T-helper 1 cell treated with Interleukin-12 subunit alpha and Interleukin-12 subunit beta and Interleukin-4 antibody, amounts not matched to agents 30 μg/mL and 1 μg/mL, for 36 hours (primary cell): ENCODE measurements at regions not wholly inside any gene's neighbourhood (a gene's known extent, or its start where the extent isn't known, plus 50 kb on each side); places are given as distances from the start of the nearest gene placed in this dataset.
"Not testable (repeated sequence)": the region's sequence is repeated elsewhere in the genome, so short reads cannot be mapped to it uniquely, and the experiment has no call there.

Experiments
- H3K27ac Mint-ChIP-seq: one replicate; pipeline ENCODE4 v1.8.0; 2021; ENCODE audit warnings: mild to moderate bottlenecking, mixed read lengths
- H3K27me3 Mint-ChIP-seq: one replicate; pipeline ENCODE4 v1.8.0; 2021; ENCODE audit warnings: low read depth, mixed read lengths
- H3K36me3 Mint-ChIP-seq: one replicate; pipeline ENCODE4 v1.8.0; 2021; ENCODE audit warnings: low read depth, mixed read lengths
- H3K4me1 Mint-ChIP-seq: one replicate; pipeline ENCODE4 v1.8.0; 2021; ENCODE audit warnings: low read depth, mixed read lengths
- H3K4me3 Mint-ChIP-seq: one replicate; pipeline ENCODE4 v1.8.0; 2021; ENCODE audit warnings: mild to moderate bottlenecking, moderate library complexity, mixed read lengths
- H3K9me3 Mint-ChIP-seq: one replicate; pipeline ENCODE4 v1.8.0; 2021; ENCODE audit warnings: mixed read lengths

DNA sequence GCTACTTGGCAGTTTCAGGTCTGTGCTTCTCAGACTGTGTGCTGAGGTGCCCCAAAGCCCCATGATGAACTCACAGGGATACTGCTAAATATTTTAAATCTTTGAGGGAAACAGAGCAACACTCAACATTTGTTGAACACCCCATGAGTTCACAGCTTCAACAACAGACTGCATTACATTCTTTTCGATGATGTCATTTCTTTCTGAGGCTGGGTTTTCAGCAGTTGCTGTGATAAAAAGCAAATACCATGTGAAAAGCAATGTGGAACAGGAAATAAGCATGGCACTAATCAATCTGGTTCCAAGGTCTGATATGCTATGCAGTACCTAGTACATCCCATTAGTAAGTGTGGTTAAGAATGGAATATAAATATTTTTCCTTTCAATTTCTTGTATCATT lies 82.7 kb downstream of the RPL27A start:
- Mint-ChIP-seq H3K9me3 (no peaks in the 10 kb centered on the region), H3K36me3 (no peaks in the 10 kb centered on the region), H3K4me3 (no peak overlapping the region), H3K4me1 (no peaks in the 10 kb centered on the region), H3K27ac (no peak overlapping the region), H3K27me3 (peaks cover 4% of the 10 kb centered on the region)

DNA sequence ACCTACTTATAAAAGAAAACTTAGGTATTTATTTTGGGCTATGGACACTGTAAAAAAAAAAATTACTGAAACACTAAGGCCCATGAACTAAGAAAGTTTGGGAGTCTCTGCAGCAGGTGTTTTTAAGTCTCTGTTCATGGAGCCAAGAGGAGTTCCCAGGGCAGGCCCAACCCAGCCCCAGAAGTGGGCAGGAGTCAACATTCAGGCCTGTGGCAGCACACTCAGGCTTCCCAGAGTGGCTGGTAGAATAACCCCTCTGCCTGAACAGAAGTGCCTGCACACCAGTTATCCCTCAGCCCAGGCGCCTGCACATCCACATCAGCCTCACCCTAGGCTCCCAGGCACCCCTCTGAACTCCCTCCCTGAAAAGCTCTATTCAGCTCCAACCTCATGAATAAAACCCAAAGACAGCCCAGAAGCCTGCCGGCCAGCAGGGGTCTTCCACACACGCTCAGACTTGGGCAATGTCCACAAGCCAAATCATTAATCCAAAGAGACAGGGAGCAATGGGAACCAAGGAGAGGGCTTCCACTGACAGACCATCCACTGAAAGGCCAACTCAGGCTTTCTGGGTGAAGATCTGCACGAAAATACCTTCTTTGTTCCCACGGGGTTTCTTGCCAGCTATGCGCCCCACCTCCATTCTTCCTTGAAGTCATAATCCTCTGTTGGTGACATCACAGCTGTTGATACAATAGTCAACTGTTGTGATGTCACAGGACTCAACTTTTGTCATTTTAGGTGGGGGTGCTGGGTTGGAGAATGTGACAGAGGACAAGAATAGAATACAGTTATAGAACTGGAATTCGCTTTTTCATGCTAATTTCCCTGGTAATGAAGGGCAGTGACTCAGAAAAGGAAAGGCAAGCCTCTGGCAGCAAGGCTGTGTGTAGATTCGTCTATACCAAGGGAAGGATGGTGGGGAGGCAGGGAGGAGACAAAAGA lies 83.7 kb downstream of the RPL27A start:
- H3K27me3 Mint-ChIP-seq: peaks cover 4% of the 10 kb centered on the region
- no peak overlapping the region for H3K4me3 Mint-ChIP-seq
- no peaks in the 10 kb centered on the region for H3K9me3 Mint-ChIP-seq
- H3K27ac Mint-ChIP-seq: no peak overlapping the region
- H3K36me3 Mint-ChIP-seq: no peaks in the 10 kb centered on the region
- H3K4me1 Mint-ChIP-seq: no peaks in the 10 kb centered on the region

DNA sequence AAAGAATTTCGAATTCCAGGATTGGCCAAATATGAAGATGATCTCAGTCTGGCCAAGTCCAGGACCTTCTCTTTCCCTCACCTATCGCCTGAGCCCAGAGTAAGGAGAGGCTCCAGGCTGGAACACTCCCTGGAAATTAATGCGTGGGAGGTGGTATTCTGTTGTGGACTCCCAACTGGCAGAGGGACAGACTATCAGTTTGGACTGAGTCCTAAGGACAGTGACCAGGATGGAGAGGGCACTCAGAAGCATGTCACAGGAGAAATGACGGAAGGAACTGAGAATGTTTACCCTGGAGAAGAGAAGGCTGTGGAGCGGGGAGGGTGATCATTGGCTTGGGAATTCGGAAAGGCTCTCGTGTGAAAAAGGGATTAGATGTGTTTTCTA lies 84.4 kb downstream of the RPL27A start:
- no peaks in the 10 kb centered on the region for H3K4me1 Mint-ChIP-seq

DNA sequence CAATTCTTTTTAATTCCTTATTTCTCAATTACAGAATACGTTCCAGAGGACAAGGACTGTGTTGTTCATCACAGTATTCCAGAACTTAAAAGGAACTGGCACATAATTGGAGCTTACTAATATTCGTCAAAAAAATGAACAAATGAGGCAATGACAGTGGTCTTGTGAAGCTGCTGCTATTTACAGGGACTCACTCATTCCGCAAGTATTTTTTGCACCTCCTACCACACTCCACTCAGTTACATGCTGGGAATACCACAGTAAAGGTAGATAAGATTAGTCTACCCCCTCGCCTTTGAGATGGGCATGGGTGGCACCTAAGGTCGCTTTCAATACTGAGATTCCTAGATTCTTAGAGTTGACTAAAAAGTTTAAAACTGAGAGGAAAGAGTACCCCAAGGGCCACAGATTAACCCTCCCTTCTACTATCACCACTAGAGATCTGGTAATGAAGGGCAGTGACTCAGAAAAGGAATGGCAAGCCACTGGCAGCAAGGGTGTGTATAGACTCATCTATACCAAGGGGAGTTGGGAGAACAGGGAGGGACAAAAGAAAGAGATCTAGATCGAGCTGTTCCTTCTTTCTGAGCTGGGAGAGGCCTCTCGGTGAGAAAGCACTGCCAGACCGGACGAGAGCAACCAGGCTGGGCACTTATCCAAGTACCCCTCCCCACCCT lies 85.0 kb downstream of the RPL27A start:
- Mint-ChIP-seq H3K9me3 (no peaks in the 10 kb centered on the region), H3K36me3 (no peaks in the 10 kb centered on the region), H3K4me3 (no peak overlapping the region), H3K27me3 (peaks cover 4% of the 10 kb centered on the region), H3K4me1 (no peaks in the 10 kb centered on the region), H3K27ac (no peak overlapping the region)

More for the DNA sequence above, 84.4 kb downstream of the RPL27A start:
- no peak overlapping the region for H3K27ac Mint-ChIP-seq
- H3K36me3 Mint-ChIP-seq: no peaks in the 10 kb centered on the region
- no peaks in the 10 kb centered on the region for H3K9me3 Mint-ChIP-seq
- H3K27me3 Mint-ChIP-seq: peaks cover 4% of the 10 kb centered on the region
- no peak overlapping the region for H3K4me3 Mint-ChIP-seq

DNA sequence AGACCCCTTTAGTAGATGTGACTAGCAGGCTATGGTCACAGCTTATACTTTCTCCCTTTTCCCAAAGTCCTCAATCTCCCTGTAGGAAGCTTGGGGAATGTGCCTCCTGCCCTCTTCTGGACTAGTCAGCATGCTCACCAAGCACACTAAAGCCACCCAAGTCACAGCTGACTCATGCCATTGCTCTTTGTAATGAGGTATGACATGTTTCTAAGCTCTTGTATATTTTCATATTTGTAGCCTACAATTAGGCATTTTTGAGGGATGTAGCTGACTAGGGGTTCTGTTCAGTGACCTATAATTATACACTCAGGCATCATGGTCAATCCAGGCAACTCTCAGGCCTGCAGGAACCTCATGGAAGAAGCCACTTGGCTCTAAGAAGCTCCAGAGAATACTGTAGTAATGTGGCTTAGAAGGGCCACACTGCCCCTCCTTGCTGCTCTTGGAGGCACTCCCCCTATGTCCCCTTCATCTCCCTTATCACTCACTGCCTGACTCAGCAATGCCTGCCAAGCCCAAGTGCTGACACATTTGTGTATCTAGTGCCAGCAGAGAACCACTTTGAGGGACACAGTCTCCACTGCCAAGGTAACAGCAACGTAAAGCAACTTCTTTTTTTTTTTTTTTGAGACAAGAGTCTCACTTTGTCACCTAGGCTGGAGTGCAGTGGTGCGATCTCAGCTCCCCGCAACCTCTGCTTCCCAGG lies 86.2 kb downstream of the RPL27A start:
- Mint-ChIP-seq H3K4me3 (no peak overlapping the region), H3K4me1 (peaks cover 3% of the 10 kb centered on the region), H3K36me3 (no peaks in the 10 kb centered on the region), H3K27me3 (no peaks in the 10 kb centered on the region), H3K9me3 (no peaks in the 10 kb centered on the region), H3K27ac (no peak overlapping the region)

DNA sequence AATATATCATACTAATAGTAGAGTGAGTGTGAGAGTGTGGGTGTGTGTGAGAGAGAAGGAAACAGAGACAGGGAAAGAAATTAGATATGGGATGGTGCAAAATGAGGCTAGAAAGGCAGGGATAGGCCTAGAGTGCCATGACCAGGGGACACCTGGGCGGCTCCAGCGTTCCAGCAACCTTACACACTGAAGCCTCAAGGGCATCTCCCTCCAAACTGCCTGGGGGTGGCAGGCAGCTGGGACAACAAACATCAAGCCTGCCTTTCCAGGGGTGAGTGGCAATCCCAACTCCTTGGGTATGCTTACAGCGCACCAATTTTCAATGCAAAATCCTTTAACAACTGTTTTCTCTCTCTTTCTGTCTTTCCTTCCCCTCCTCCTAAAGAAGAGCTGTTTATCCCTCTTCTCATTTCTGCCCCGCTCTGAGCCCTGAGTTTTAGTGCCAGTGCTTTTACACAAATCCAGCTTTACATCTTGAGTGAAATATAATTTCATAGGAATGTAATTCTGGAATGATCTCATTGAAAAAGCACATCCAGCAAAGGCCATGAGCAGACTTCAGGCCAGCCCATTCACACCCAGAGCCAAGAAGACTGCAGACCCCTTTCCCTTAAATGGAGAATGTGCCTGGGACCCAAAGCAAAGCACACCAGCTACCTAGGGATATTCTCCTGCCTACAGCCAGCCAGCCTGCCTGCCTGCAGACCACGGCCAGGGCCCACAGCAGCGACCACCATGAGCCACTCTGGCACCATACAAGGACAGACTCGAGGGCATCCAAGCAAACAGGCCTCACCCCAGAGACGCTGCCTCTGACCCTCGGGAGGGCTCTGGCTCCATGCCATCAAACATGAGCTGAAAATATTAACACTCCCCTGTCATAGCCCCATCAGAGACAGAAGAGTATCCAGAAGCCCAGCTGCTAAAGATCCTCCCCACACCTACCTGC lies 90.3 kb downstream of the RPL27A start:
- no peak overlapping the region for H3K4me3 Mint-ChIP-seq
- H3K9me3 Mint-ChIP-seq: no peaks in the 10 kb centered on the region
- H3K27me3 Mint-ChIP-seq: no peaks in the 10 kb centered on the region
- no peak overlapping the region for H3K27ac Mint-ChIP-seq
- peaks cover 6% of the 10 kb centered on the region for H3K4me1 Mint-ChIP-seq
- H3K36me3 Mint-ChIP-seq: no peaks in the 10 kb centered on the region

DNA sequence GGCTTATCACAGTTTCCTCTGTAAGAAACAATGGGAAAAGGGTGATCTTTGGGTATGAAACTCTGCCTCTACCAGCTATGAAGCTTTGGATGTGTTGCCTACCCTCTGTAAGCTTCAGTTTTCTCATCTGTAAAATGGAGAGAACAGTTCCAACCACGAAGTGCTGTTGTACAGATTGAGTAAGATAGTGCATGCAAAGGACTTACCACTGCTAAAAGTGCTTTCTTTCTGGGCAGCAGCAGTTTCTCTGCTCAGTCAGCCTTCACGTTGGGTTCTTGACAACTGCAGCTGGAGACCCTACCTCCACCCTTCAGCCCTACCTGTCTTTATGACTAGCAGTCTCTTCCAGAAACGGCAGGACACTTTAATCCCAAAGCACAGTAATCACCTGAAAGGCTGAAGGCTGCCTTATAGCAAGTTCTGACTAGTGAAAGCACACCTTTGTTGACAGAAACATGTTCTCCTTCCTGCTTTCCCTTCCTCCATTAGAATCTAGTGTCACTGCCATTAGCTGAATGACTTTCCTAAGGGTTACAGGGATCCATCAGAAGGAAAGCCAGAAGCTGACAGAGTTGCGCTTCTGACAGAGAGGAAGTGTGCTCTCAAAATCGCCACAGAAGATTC lies 91.4 kb downstream of the RPL27A start:
- H3K27ac Mint-ChIP-seq: no peak overlapping the region
- no peaks in the 10 kb centered on the region for H3K9me3 Mint-ChIP-seq
- no peaks in the 10 kb centered on the region for H3K27me3 Mint-ChIP-seq
- no peaks in the 10 kb centered on the region for H3K36me3 Mint-ChIP-seq
- H3K4me3 Mint-ChIP-seq: no peak overlapping the region
- H3K4me1 Mint-ChIP-seq: peaks cover 6% of the 10 kb centered on the region

DNA sequence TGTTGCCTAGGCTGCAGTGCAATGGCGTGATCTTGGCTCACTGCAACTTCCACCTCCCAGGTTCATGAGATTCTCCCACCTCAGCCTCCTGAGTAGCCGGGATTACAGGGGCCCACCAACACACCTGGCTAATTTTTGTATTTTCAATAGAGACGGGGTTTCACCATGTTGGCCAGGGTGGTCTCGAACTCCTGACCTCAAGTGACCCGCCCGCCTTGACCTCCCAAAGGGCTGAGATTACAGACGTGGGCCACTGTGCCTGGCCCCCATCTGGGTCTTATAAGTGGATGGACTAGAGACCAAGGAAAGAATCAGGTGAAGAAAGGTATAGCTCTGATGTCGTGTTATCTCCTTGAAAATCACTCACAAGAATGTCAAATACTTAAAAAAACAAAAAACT lies 92.3 kb downstream of the RPL27A start:
- H3K4me1 Mint-ChIP-seq, H3K36me3 Mint-ChIP-seq, H3K4me3 Mint-ChIP-seq, H3K27ac Mint-ChIP-seq, H3K27me3 Mint-ChIP-seq, H3K9me3 Mint-ChIP-seq: not testable (repeated sequence)

DNA sequence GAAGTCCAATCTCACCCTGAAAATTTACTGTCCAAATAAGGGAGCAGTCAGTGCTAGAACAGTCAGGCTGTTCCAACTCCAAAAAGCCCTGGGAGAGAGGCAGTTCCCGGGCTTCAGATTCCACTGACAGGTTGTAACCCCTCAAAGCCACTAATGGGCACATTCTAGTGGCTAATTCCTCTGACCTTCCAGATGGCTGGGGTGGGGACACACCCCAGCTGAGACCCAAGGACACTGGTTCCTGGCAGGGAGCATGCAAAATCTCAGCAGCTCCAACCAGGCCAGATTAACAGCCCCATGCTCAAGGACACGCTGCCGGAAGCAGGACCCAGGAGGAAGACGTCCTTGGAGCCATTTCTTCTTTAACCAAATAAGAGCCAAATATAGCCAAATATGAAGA lies 92.7 kb downstream of the RPL27A start:
- H3K27me3 Mint-ChIP-seq: peaks cover 2% of the 10 kb centered on the region
- no peaks in the 10 kb centered on the region for H3K9me3 Mint-ChIP-seq
- no peak overlapping the region for H3K27ac Mint-ChIP-seq
- peaks cover 6% of the 10 kb centered on the region for H3K4me1 Mint-ChIP-seq
- H3K4me3 Mint-ChIP-seq: no peak overlapping the region
- no peaks in the 10 kb centered on the region for H3K36me3 Mint-ChIP-seq

DNA sequence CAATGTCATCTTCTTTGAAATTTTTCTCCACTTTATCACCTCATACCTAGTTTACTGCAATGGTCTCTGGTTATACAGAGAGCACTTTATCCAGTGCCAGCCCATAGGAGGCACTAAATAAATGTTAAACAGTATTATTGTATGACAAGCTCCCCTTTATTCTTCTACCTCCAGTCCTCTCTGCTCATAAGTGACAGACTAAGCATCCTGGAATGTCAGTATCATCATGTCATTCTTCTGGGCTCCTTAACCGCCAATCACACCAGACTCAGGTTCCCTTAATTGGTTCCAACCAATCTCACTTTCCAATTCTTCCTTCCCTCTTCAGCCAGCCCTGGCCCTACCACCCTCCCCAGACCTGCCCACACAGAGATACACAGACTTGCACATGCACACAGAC lies 93.1 kb downstream of the RPL27A start:
- peaks cover 6% of the 10 kb centered on the region for H3K4me1 Mint-ChIP-seq
- peaks cover 6% of the 10 kb centered on the region for H3K27me3 Mint-ChIP-seq
- H3K9me3 Mint-ChIP-seq: no peaks in the 10 kb centered on the region
- no peaks in the 10 kb centered on the region for H3K36me3 Mint-ChIP-seq
- no peak overlapping the region for H3K4me3 Mint-ChIP-seq
- no peak overlapping the region for H3K27ac Mint-ChIP-seq

DNA sequence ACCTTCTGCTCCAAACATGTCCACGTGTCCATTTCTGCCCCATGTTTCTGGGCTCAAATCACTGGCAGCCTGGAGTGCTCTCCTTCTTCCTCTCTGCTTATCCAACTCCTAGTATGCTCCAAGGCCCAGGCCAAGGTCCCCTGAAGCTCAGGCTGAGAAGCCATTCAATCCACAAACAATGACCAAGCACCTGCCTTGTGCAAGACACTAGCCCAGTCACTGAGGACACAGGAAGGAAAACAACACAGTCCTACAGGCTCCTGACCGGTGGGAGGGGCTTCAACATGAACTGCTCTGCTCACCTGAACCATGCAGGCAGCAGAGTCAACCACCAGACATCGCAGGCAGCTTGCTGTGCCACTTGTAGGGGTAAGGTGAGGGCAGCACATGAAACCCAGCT lies 93.6 kb downstream of the RPL27A start:
- no peaks in the 10 kb centered on the region for H3K36me3 Mint-ChIP-seq
- peaks cover 6% of the 10 kb centered on the region for H3K4me1 Mint-ChIP-seq
- H3K9me3 Mint-ChIP-seq: no peaks in the 10 kb centered on the region
- no peak overlapping the region for H3K27ac Mint-ChIP-seq
- H3K4me3 Mint-ChIP-seq: no peak overlapping the region
- H3K27me3 Mint-ChIP-seq: peaks cover 11% of the 10 kb centered on the region

DNA sequence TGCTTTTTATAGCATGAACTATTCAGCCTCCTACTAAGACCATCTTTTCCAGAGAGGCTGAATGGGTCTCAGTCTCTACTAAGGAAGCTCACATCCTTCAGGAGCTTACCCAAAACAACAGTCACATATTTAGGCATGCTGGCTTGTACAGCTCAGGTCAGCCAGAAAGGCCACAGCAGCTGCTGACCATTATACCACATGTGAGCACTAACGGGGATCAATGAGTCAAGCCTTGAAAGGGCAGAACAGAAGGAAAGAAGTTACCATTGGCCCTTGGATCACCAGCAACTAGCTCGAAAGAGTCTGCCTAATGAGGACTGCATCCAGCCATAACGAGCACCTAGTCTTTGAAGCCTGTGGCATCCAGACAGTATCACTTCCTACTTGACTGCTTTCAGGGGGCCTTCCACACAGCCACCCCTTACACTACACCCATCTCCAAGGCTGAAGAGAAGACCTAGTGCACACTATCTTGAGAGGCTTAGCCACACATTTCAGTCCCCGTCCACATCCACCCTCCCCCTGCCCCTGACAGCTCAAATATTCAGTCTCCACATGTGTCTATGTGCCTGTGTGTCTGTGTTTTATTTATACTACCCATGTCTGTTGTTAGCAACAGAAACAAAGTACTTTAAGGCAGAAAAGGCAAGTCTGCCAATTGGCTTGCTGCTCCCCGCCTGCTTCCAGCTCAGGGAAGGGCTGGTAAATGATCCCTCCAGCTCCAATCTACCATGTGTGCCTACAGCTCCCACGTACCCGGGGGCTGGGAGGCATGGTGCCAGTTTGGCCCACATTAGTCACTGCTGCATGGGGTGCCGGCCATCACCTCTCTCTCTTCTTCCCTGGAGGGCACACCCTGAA lies 95.5 kb downstream of the RPL27A start:
- peaks cover 16% of the 10 kb centered on the region for H3K27me3 Mint-ChIP-seq
- H3K4me3 Mint-ChIP-seq: no peak overlapping the region
- no peaks in the 10 kb centered on the region for H3K36me3 Mint-ChIP-seq
- H3K27ac Mint-ChIP-seq: no peak overlapping the region
- H3K9me3 Mint-ChIP-seq: no peaks in the 10 kb centered on the region
- H3K4me1 Mint-ChIP-seq: peaks cover 6% of the 10 kb centered on the region

DNA sequence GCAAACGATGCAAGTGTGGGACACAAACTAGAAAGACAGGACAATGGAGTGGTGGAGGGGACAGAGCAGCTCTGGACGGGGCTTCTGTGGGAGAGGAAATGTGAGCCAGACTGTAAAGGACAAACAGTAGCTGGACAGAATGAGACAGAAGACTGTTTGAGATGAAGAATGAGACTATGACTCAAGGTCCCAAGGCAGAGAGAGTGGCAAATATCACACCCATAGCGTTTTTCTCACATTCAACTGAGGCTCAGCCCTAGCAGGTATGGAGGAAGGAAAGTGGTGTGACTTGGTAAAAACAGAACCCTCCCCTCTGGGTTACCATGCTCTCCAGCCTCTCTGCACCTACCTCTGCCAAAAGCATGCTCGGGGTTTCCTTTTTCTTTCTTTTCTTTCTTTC lies 96.5 kb downstream of the RPL27A start:
- no peak overlapping the region for H3K27ac Mint-ChIP-seq
- H3K27me3 Mint-ChIP-seq: peaks cover 23% of the 10 kb centered on the region
- H3K4me3 Mint-ChIP-seq: no peak overlapping the region

More for the DNA sequence above, 96.5 kb downstream of the RPL27A start:
- H3K4me1 Mint-ChIP-seq: peaks cover 2% of the 10 kb centered on the region
- no peaks in the 10 kb centered on the region for H3K36me3 Mint-ChIP-seq
- no peaks in the 10 kb centered on the region for H3K9me3 Mint-ChIP-seq
